Activated CD4-positive, alpha-beta T cell treated with anti-CD3 and anti-CD28 coated beads, Interleukin-2, amount 50 U/mL, for 16 hours (primary cell): ENCODE measurements at regions not wholly inside any gene's neighbourhood (a gene's known extent, or its start where the extent isn't known, plus 50 kb on each side); places are given as distances from the start of the nearest gene placed in this dataset.

Experiments used
- DNase-seq: peaks from one replicate; pipeline ENCODE4 v3.0.0-alpha.2; 2020

GRCh38 chr2:166634706-166635105, 140.7 kb upstream of the SCN7A start:
- DNase-seq, result no peak

- DNase-seq, result no peak
These were observed 138.6 kb upstream of the SCN7A start for GRCh38 chr2:166632616-166633015.

- no peak for DNase-seq
These were observed 134.6 kb upstream of the SCN7A start for GRCh38 chr2:166628478-166629136.

GRCh38 chr2:166627893-166628292, 133.8 kb upstream of the SCN7A start:
- DNase-seq, result no peak

GRCh38 chr2:166625670-166626069, 131.6 kb upstream of the SCN7A start:
- no peak for DNase-seq

GRCh38 chr2:166614503-166614902, 120.5 kb upstream of the SCN7A start:
- DNase-seq, result no peak

GRCh38 chr2:166614029-166614428, 120.0 kb upstream of the SCN7A start:
- no peak for DNase-seq

- DNase-seq, result no peak
These were observed 119.2 kb upstream of the SCN7A start for GRCh38 chr2:166613226-166613625.

- no peak for DNase-seq
These were observed 118.2 kb upstream of the SCN7A start for GRCh38 chr2:166612214-166612613.

- no peak for DNase-seq
These were observed 116.9 kb upstream of the SCN7A start for GRCh38 chr2:166610913-166611305.

- no peak for DNase-seq
These were observed 116.3 kb upstream of the SCN7A start for GRCh38 chr2:166610180-166610912.

GRCh38 chr2:166609183-166609959, 115.3 kb upstream of the SCN7A start:
- no peak for DNase-seq

- no peak for DNase-seq
These were observed 113.8 kb upstream of the SCN7A start for GRCh38 chr2:166607880-166608279.

- no peak for DNase-seq
These were observed 99.4 kb upstream of the SCN7A start for GRCh38 chr2:166593403-166593802.

GRCh38 chr2:166592750-166593149, 98.7 kb upstream of the SCN7A start:
- DNase-seq, result no peak

- no peak for DNase-seq
These were observed 97.2 kb upstream of the SCN7A start for GRCh38 chr2:166591226-166591625.

GRCh38 chr2:166573391-166573790, 79.3 kb upstream of the SCN7A start:
- DNase-seq, result no peak

- DNase-seq, result no peak
These were observed 78.9 kb upstream of the SCN7A start for GRCh38 chr2:166572937-166573336.

- no peak for DNase-seq
These were observed 74.4 kb upstream of the SCN7A start for GRCh38 chr2:166568409-166568808.

GRCh38 chr2:166565501-166565900, 71.5 kb upstream of the SCN7A start:
- DNase-seq, result no peak

GRCh38 chr2:166563894-166564293, 69.8 kb upstream of the SCN7A start:
- no peak for DNase-seq

GRCh38 chr2:166560022-166560421, 66.0 kb upstream of the SCN7A start:
- DNase-seq, result no peak

GRCh38 chr2:166550923-166551322, 56.9 kb upstream of the SCN7A start:
- no peak for DNase-seq

GRCh38 chr2:166545473-166545872, 51.4 kb upstream of the SCN7A start:
- no peak for DNase-seq
